ENCODE measurements at regions not wholly inside any gene's neighbourhood (a gene's known extent, or its start where the extent isn't known, plus 50 kb on each side); places are given as distances from the start of the nearest gene placed in this dataset.

DNA sequence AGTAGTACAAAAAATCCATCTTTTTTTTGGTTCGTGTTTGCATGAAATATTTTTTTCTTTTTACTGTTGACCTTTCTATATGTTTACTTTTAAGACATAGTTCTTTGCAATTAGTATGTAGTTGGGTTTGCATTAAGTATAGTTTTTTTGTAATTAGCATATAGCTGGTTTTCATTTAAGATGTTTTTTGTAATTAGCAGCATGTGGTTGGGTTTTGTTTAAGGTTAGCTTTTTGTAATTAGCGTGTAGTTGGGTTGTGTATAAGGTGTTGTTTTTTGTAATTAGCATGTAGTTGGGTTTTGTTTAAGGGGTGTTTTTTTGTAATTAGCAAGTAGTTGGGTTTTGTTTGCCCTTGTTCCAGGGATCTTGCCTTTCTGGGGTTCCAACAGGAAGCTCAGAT is 193.1 kb downstream of the LPIN1 start:
- no peak for TF ChIP-seq CTCF (IDR thresholded peaks at IDR 0.05; ENCODE audit: low read depth, low read length)
- TF ChIP-seq EZH2phosphoT487 (IDR thresholded peaks at IDR 0.05; ENCODE audit: low read depth), result no peak
